GM10266 (cell line): ENCODE measurements at regions not wholly inside any gene's neighbourhood (a gene's known extent, or its start where the extent isn't known, plus 50 kb on each side); places are given as distances from the start of the nearest gene placed in this dataset.

ENCODE experiments used
- DNase-seq: peaks from one replicate; pipeline ENCODE4 v3.0.0; 2012; ENCODE audit errors: extremely low spot score
- CTCF ChIP-seq: IDR thresholded peaks from 2 replicates; pipeline ENCODE4 v1.5.1; 2012; ENCODE audit warnings: mild to moderate bottlenecking, low read depth; ENCODE audit not compliant: control insufficient read depth, insufficient read depth; ENCODE audit errors: missing control alignments

- no peak for DNase-seq
- no peak for TF ChIP-seq CTCF
Observed at GRCh38 chr5:81860778-81861177, 109.9 kb upstream of the SSBP2 start.

- no peak for DNase-seq
- TF ChIP-seq CTCF: no peak
Observed at GRCh38 chr5:81859624-81860023, 108.7 kb upstream of the SSBP2 start.

GRCh38 chr5:81856948-81857928 is 106.3 kb upstream of the SSBP2 start:
- no peak for DNase-seq
- TF ChIP-seq CTCF: peak; percentile 53

- DNase-seq: no peak
- TF ChIP-seq CTCF: no peak
Observed at GRCh38 chr5:81855591-81855990, 104.7 kb upstream of the SSBP2 start.

GRCh38 chr5:81854915-81855314 is 104.0 kb upstream of the SSBP2 start:
- no peak for TF ChIP-seq CTCF
- no peak for DNase-seq

- peak; percentile 6 for TF ChIP-seq CTCF
- no peak for DNase-seq
Observed at GRCh38 chr5:81854485-81854884, 103.6 kb upstream of the SSBP2 start.

- no peak for DNase-seq
- TF ChIP-seq CTCF: no peak
Observed at GRCh38 chr5:81853030-81853357, 102.1 kb upstream of the SSBP2 start.
